CD4-positive, alpha-beta memory T cell (primary cell): ENCODE measurements at regions not wholly inside any gene's neighbourhood (a gene's known extent, or its start where the extent isn't known, plus 50 kb on each side); places are given as distances from the start of the nearest gene placed in this dataset.

Experiments
- CTCF ChIA-PET: fragments of 350-600 bp; sonication (Branson Sonifier 250); formaldehyde crosslinking; loops from one replicate; lab custom pipeline; 2021; ENCODE audit warnings: inconsistent platforms; ENCODE audit not compliant: partially characterized antibody; lab: Charles Lee
- POLR2A ChIA-PET: fragments of 350-600 bp; sonication (Branson Sonifier 250); formaldehyde crosslinking; loops from one replicate; lab custom pipeline; 2021; ENCODE audit not compliant: partially characterized antibody; lab: Charles Lee
- DNase-seq, 5 donors: peaks; one replicate each; pipeline versions ENCODE4 v3.0.0 to v3.0.0-alpha.2; 2020 to 2022; ENCODE audit warnings: mixed read lengths in 1 of 5
- H3K27ac ChIP-seq: one replicate; pipeline ENCODE4 v1.7.0; 2013; ENCODE audit warnings: low read depth, low read length
- H3K27me3 ChIP-seq: 2 replicates; pipeline ENCODE4 v1.7.0; 2013; ENCODE audit warnings: mild to moderate bottlenecking, low read length, moderate library complexity; ENCODE audit not compliant: insufficient read depth
- H3K36me3 ChIP-seq: 2 replicates; pipeline ENCODE4 v1.7.0; 2013; ENCODE audit warnings: mild to moderate bottlenecking, low read length, moderate library complexity; ENCODE audit not compliant: insufficient read depth
- H3K4me1 ChIP-seq: 2 replicates; pipeline ENCODE4 v1.7.0; 2013; ENCODE audit warnings: mild to moderate bottlenecking, low read length, moderate library complexity; ENCODE audit not compliant: insufficient read depth
- H3K4me3 ChIP-seq, 2 donors: one replicate each; pipeline ENCODE4 v1.7.0; 2013; ENCODE audit warnings: low read length in 2 of 2, mild to moderate bottlenecking in 1 of 2
- H3K9me3 ChIP-seq, 2 donors: one replicate each; pipeline ENCODE4 v1.7.0; 2013; ENCODE audit warnings: low read length in 2 of 2, control low read depth in 1 of 2; ENCODE audit not compliant: control insufficient read depth in 1 of 2
- H3K27ac Mint-ChIP-seq, 7 donors: one replicate each; pipeline ENCODE4 v1.8.0; 2020 to 2021; ENCODE audit warnings: mixed read lengths in 7 of 7, mild to moderate bottlenecking in 6 of 7, inconsistent platforms in 3 of 7, moderate library complexity in 3 of 7
- H3K27me3 Mint-ChIP-seq, 2 donors: one replicate each; pipeline ENCODE4 v1.8.0; 2020 to 2021; ENCODE audit warnings: mixed read lengths in 2 of 2
- H3K36me3 Mint-ChIP-seq, 2 donors: one replicate each; pipeline ENCODE4 v1.8.0; 2020 to 2021; ENCODE audit warnings: mixed read lengths in 2 of 2, inconsistent platforms in 1 of 2, mild to moderate bottlenecking in 1 of 2
- H3K4me1 Mint-ChIP-seq, 4 donors: one replicate each; pipeline ENCODE4 v1.8.0; 2020 to 2021; ENCODE audit warnings: mixed read lengths in 4 of 4, mild to moderate bottlenecking in 1 of 4
- H3K4me3 Mint-ChIP-seq, 8 donors: one replicate each; pipeline ENCODE4 v1.8.0; 2020 to 2021; ENCODE audit warnings: mixed read lengths in 8 of 8, mild to moderate bottlenecking in 7 of 8, moderate library complexity in 6 of 8, inconsistent platforms in 3 of 8
- H3K9me3 Mint-ChIP-seq, 8 donors: one replicate each; pipeline ENCODE4 v1.8.0; 2020 to 2021; ENCODE audit warnings: mixed read lengths in 8 of 8, mild to moderate bottlenecking in 5 of 8, inconsistent platforms in 3 of 8, moderate library complexity in 1 of 8
- intact Hi-C: fragments of 100-400 bp; cut with micrococcal nuclease; formaldehyde crosslinking; loops from one replicate; pipeline ENCODE4 v1.15.1; 2023

DNA sequence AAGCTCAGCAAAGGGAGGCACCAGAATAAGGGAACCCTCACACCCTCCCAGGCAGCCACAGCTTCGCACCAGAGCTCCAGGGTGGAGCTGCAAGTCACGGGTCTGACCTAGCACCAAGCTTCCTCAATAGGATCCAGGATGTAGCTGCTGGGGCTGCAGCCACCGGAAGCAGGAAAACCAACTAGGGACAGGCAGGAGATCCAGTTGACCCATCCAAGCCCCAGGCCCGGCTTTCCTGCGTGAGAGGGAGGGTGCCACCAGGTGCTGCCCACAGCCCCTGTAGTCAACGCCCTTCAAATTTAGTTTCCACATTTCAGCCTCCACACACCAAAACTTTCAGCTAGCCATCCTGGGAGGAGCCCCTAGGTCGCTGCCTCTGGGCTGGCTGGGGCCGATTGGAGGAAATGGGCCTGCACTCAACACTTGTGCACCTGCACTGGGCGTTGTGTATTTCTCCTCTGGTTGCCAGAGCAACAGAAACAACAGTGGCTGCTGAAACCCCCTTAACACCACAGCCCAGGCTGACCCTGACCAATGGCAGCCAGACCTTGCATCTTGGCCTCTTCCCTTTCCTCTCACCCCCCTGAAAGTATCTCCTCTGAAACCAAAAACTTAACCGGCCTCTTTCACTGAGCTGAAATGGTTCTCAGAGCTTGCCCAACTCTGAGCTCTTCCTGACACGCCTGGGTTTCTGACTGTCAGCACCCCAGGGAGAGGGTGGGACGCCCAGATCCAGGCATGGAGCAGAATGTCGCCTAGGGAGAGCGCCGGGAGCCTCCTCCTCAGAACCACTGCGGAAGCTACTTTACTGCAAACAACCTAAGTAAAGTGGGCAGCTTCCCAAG is 226.5 kb upstream of the MAP3K1 start:
- no peaks in the 10 kb centered on the region for H3K9me3 ChIP-seq
- peaks cover 52% of the 10 kb centered on the region for H3K4me1 ChIP-seq
- Mint-ChIP-seq H3K27me3 (no peaks in the 10 kb centered on the region), H3K36me3 (no peaks in the 10 kb centered on the region), H3K4me1 (peaks cover 52 to 74% (median 61%) of the 10 kb centered on the region in 4 donors), H3K9me3 (no peaks in the 10 kb centered on the region), H3K27ac (peak overlapping the region; percentile 91 to 98 (median 95)), H3K4me3 (peak overlapping the region; percentile 49 to 81 (median 68))
- POLR2A ChIA-PET = interaction anchor here (0.8 to 4.9 kb wide), 26 partner anchors 9 to 585 kb away, joined by 3 to 40 read pairs (median 4); partner anchors contain the start of genes GPBP1 and MAP3K1
- H3K4me3 ChIP-seq = no peak overlapping the region
- H3K27me3 ChIP-seq = no peaks in the 10 kb centered on the region
- peak overlapping the region; percentile 72 for H3K27ac ChIP-seq
- intact Hi-C loops = loop anchor here (2.0 to 10.0 kb wide), 4 partner anchors 103 to 314 kb away; partner anchors contain the start of gene MAP3K1
- no peaks in the 10 kb centered on the region for H3K36me3 ChIP-seq
- peak; percentile 73 to 88 (median 82) for DNase-seq
- CTCF ChIA-PET = interaction anchor here (0.9 to 2.2 kb wide), 8 partner anchors 14 to 131 kb away, joined by 3 to 8 read pairs (median 3); no protein-coding TSS in a partner anchor

GRCh38 chr5:56588131-56588487 is 227.2 kb upstream of the MAP3K1 start:
- CTCF ChIA-PET = interaction anchor here (1.3 to 2.2 kb wide), 4 partner anchors 13 to 108 kb away, joined by 3 to 8 read pairs (median 4); no protein-coding TSS in a partner anchor

GRCh38 chr5:56587381-56588130 is 227.8 kb upstream of the MAP3K1 start:
- H3K27ac Mint-ChIP-seq = peak overlapping the region; percentile 91 to 98 (median 95)
- H3K9me3 Mint-ChIP-seq = peaks cover 0 to 4% (median 0%) of the 10 kb centered on the region in 8 donors
- no peaks in the 10 kb centered on the region for H3K27me3 Mint-ChIP-seq
- Histone ChIP-seq H3K9me3 (no peaks in the 10 kb centered on the region), H3K4me1 (peaks cover 52% of the 10 kb centered on the region), H3K36me3 (no peaks in the 10 kb centered on the region), H3K4me3 (peak overlapping the region in 1 of 2 donors; percentile 3), H3K27ac (peak overlapping the region; percentile 72), H3K27me3 (no peaks in the 10 kb centered on the region)
- DNase-seq = peak; percentile 28 to 53 (median 39)
- no peaks in the 10 kb centered on the region for H3K36me3 Mint-ChIP-seq
- ChIA-PET POLR2A (interaction anchor here (0.9 to 4.9 kb wide), 16 partner anchors 8 to 258 kb away, joined by 3 to 40 read pairs (median 6); partner anchors contain the start of gene MAP3K1), CTCF (interaction anchor here (1.0 to 2.2 kb wide), 3 partner anchors 12 to 251 kb away, joined by 3 to 5 read pairs (median 3); no protein-coding TSS in a partner anchor)
- intact Hi-C loops = loop anchor here (2.0 to 10.0 kb wide), 4 partner anchors 105 to 313 kb away; partner anchors contain the start of gene MAP3K1
- H3K4me1 Mint-ChIP-seq = peaks cover 48 to 76% (median 62%) of the 10 kb centered on the region in 4 donors
- peak overlapping the region; percentile 45 to 79 (median 67) for H3K4me3 Mint-ChIP-seq

More at GRCh38 chr5:56588131-56588487, 227.2 kb upstream of the MAP3K1 start:
- Histone ChIP-seq H3K9me3 (no peaks in the 10 kb centered on the region), H3K4me1 (peaks cover 52% of the 10 kb centered on the region), H3K27me3 (no peaks in the 10 kb centered on the region), H3K27ac (peak overlapping the region; percentile 72), H3K36me3 (no peaks in the 10 kb centered on the region), H3K4me3 (peak overlapping the region in 1 of 2 donors; percentile 3)
- Mint-ChIP-seq H3K9me3 (peaks cover 0 to 4% (median 0%) of the 10 kb centered on the region in 8 donors), H3K27ac (peak overlapping the region; percentile 91 to 98 (median 95)), H3K36me3 (no peaks in the 10 kb centered on the region), H3K4me1 (peaks cover 50 to 78% (median 64%) of the 10 kb centered on the region in 4 donors), H3K4me3 (peak overlapping the region; percentile 45 to 79 (median 67)), H3K27me3 (no peaks in the 10 kb centered on the region)
- DNase-seq = no peak
- POLR2A ChIA-PET = interaction anchor here (0.9 to 4.9 kb wide), 21 partner anchors 8 to 259 kb away, joined by 3 to 40 read pairs (median 5); partner anchors contain the start of gene MAP3K1
- intact Hi-C loops = loop anchor here (2.0 to 10.0 kb wide), 4 partner anchors 104 to 313 kb away; partner anchors contain the start of gene MAP3K1

- CTCF ChIA-PET = interaction anchor here (1.0 to 2.8 kb wide), 3 partner anchors 11 to 315 kb away, joined by 3 to 10 read pairs (median 4); no protein-coding TSS in a partner anchor
- H3K36me3 Mint-ChIP-seq = peaks cover 0 to 4% of the 10 kb centered on the region in 2 donors
- Histone ChIP-seq H3K4me3 (no peak overlapping the region), H3K27ac (no peak overlapping the region), H3K4me1 (peaks cover 52% of the 10 kb centered on the region), H3K27me3 (no peaks in the 10 kb centered on the region), H3K36me3 (no peaks in the 10 kb centered on the region), H3K9me3 (no peaks in the 10 kb centered on the region)
- peak in 3 of 5 donors; percentile 16 to 22 (median 17) for DNase-seq
- H3K4me1 Mint-ChIP-seq = peaks cover 42 to 64% (median 56%) of the 10 kb centered on the region in 4 donors
- H3K9me3 Mint-ChIP-seq = peaks cover 0 to 9% (median 0%) of the 10 kb centered on the region in 8 donors
- no peaks in the 10 kb centered on the region for H3K27me3 Mint-ChIP-seq
- intact Hi-C loops = loop anchor here (5.0 to 10.0 kb wide), 3 partner anchors 106 to 311 kb away; partner anchors contain the start of gene MAP3K1
- peak overlapping the region in 7 of 8 donors; percentile 43 to 72 (median 58) for H3K4me3 Mint-ChIP-seq
- peak overlapping the region; percentile 1 to 95 (median 67) for H3K27ac Mint-ChIP-seq
- POLR2A ChIA-PET = interaction anchor here (0.7 to 4.9 kb wide), 8 partner anchors 10 to 231 kb away, joined by 3 to 40 read pairs (median 6); partner anchors contain the start of gene MAP3K1
Measured at GRCh38 chr5:56585999-56586691, 229.2 kb upstream of the MAP3K1 start.

GRCh38 chr5:56585461-56585860 is 229.9 kb upstream of the MAP3K1 start:
- Mint-ChIP-seq H3K27me3 (no peaks in the 10 kb centered on the region), H3K4me3 (peak overlapping the region in 4 of 8 donors; percentile 2 to 62 (median 34)), H3K9me3 (peaks cover 0 to 9% (median 0%) of the 10 kb centered on the region in 8 donors), H3K27ac (peak overlapping the region in 4 of 7 donors; percentile 19 to 86 (median 44)), H3K36me3 (peaks cover 0 to 4% of the 10 kb centered on the region in 2 donors), H3K4me1 (peaks cover 42 to 64% (median 55%) of the 10 kb centered on the region in 4 donors)
- no peak for DNase-seq
- ChIA-PET POLR2A (interaction anchor here (0.6 to 4.9 kb wide), 7 partner anchors 25 to 232 kb away, joined by 3 to 40 read pairs (median 4); partner anchors contain the start of gene MAP3K1), CTCF (interaction anchor here (1.1 to 2.8 kb wide), 3 partner anchors 10 to 314 kb away, joined by 3 to 10 read pairs (median 4); no protein-coding TSS in a partner anchor)
- Histone ChIP-seq H3K4me3 (no peak overlapping the region), H3K27ac (no peak overlapping the region), H3K4me1 (peaks cover 52% of the 10 kb centered on the region), H3K27me3 (no peaks in the 10 kb centered on the region), H3K9me3 (no peaks in the 10 kb centered on the region), H3K36me3 (no peaks in the 10 kb centered on the region)
- intact Hi-C loops = loop anchor here (5.0 to 10.0 kb wide), 3 partner anchors 107 to 311 kb away; partner anchors contain the start of gene MAP3K1

DNA sequence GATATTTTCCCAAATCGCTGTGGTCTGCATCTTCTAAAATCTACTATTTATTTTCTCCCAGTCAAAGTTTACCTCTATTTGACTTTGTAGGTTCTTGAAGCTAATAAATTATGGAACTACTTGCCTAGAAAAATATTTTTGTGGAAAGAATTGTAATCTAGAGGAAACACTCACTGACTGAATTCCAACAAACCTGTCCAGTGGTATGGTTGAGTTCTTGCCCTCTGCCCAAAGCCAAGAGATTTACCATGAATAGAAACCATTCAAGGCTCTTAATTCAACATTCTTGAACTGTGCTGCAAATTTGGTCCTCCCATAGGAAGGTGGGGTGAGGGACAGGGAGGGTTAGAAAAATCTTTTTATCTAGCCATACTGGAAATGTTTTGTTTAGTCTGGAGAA is 233.9 kb upstream of the MAP3K1 start:
- H3K36me3 Mint-ChIP-seq = peaks cover 0 to 4% of the 10 kb centered on the region in 2 donors
- H3K27me3 ChIP-seq = no peaks in the 10 kb centered on the region
- POLR2A ChIA-PET = no interaction called here
- peaks cover 11 to 24% (median 20%) of the 10 kb centered on the region in 4 donors for H3K4me1 Mint-ChIP-seq
- H3K9me3 Mint-ChIP-seq = peaks cover 0 to 9% (median 0%) of the 10 kb centered on the region in 8 donors
- no peak overlapping the region for H3K27ac ChIP-seq
- no peaks in the 10 kb centered on the region for H3K36me3 ChIP-seq
- DNase-seq = no peak
- H3K4me3 Mint-ChIP-seq = no peak overlapping the region
- no peaks in the 10 kb centered on the region for H3K9me3 ChIP-seq
- H3K27me3 Mint-ChIP-seq = peaks cover 0 to 1% of the 10 kb centered on the region in 2 donors
- CTCF ChIA-PET = no interaction called here
- H3K4me3 ChIP-seq = no peak overlapping the region
- H3K4me1 ChIP-seq = peaks cover 12% of the 10 kb centered on the region
- intact Hi-C loops = loop anchor here (10.0 kb wide), 1 partner anchor 307 kb away; no protein-coding TSS in a partner anchor
- no peak overlapping the region for H3K27ac Mint-ChIP-seq
